ENCODE measurements at regions not wholly inside any gene's neighbourhood (a gene's known extent, or its start where the extent isn't known, plus 50 kb on each side); places are given as distances from the start of the nearest gene placed in this dataset.

DNA sequence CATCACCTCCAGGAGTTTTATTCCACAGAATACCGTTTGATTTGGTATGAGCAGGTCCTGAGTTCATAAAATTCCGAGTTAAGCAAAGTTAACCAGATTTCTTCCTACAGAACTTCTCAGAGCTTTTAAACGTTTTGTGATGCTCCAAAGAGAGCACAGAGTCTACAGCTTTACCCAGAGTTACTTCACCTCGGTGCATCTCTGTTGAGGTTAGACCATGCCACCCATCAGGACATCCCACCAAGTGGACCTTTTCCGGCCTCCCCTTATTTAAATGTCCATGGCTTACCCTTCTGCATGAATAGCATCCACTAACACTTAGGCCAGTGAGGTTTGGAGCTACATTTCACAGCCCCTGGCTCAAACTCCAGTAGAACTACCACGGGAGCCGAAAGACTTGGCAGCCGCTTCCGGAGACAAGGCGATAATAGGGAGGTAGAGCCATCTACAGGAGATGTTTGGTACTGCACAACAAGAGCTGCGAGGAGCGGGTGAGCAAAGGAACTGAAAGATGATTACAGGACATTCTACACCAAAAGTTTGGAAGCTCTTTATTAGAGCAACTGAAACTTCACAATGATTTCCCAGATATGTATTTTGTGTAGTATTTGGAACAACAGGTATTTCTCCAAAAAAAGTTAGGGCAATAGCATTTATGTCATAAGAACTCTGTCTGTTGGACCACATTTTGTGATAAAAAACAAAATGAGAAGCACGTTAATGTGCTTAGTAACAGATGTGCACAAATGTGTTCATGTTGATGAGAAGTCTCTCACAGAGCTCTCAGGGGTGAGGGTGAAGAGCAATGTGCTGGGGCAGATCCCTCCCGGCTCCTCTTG is 174.7 kb downstream of the HERPUD2 start:
- H3K36me3 ChIP-seq, result no peaks in the 10 kb centered on the region
- H3K27me3 ChIP-seq, result no peaks in the 10 kb centered on the region
- H3K9me3 ChIP-seq, result no peaks in the 10 kb centered on the region
- no peak for TF ChIP-seq POLR2A (IDR thresholded peaks at IDR 0.05)
- TF ChIP-seq, protein P1, sequence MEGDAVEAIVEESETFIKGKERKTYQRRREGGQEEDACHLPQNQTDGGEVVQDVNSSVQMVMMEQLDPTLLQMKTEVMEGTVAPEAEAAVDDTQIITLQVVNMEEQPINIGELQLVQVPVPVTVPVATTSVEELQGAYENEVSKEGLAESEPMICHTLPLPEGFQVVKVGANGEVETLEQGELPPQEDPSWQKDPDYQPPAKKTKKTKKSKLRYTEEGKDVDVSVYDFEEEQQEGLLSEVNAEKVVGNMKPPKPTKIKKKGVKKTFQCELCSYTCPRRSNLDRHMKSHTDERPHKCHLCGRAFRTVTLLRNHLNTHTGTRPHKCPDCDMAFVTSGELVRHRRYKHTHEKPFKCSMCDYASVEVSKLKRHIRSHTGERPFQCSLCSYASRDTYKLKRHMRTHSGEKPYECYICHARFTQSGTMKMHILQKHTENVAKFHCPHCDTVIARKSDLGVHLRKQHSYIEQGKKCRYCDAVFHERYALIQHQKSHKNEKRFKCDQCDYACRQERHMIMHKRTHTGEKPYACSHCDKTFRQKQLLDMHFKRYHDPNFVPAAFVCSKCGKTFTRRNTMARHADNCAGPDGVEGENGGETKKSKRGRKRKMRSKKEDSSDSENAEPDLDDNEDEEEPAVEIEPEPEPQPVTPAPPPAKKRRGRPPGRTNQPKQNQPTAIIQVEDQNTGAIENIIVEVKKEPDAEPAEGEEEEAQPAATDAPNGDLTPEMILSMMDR (IDR thresholded peaks at IDR 0.05), result peak; percentile 13 to 47 (median 15)
- TF ChIP-seq EP300 (IDR thresholded peaks at IDR 0.05), result no peak
- H3K4me1 ChIP-seq (ENCODE audit: insufficient read depth), result no peaks in the 10 kb centered on the region
- no peak overlapping the region for H3K4me3 ChIP-seq
- H3K27ac ChIP-seq, result no peak overlapping the region
- peak; percentile 53 to 74 (median 66) for DNase-seq
- 27 to 31% (median 27%) methylated on average over 14 of the region's 14 CpGs for WGBS, 3 donors
- intact Hi-C loops (cut with DNase I), result no loop called here

DNA sequence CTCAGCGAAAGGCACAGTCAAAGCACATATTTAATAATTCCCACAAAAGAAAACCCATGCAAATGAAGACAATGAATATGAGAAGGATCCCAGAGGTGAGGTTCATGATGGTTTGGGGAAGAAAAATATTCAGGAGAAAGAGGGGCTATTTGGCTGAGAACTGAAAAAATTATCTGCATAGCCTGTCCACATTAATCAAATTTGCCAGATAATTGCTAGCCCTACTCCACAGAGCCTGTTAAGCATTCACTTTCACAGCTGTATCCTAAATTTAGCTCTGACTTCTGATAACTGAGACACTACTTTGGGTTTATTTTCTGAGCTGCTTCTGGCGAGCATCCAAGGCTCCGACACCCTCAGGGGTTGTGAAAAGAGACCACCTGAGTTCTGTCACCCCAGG is 176.2 kb downstream of the HERPUD2 start:
- intact Hi-C loops (cut with DNase I), result no loop called here
- no peaks in the 10 kb centered on the region for H3K4me1 ChIP-seq (ENCODE audit: insufficient read depth)
- H3K27ac ChIP-seq, result no peak overlapping the region
- H3K4me3 ChIP-seq, result no peak overlapping the region
- WGBS, 3 donors, result 6 to 25% (median 18%) methylated on average over 3 of the region's 3 CpGs
- no peaks in the 10 kb centered on the region for H3K36me3 ChIP-seq
- DNase-seq, result no peak
- no peaks in the 10 kb centered on the region for H3K27me3 ChIP-seq
- no peaks in the 10 kb centered on the region for H3K9me3 ChIP-seq
- TF ChIP-seq POLR2A (IDR thresholded peaks at IDR 0.05) (no peak), EP300 (IDR thresholded peaks at IDR 0.05) (no peak)
- TF ChIP-seq, protein P1 (IDR thresholded peaks at IDR 0.05), result no peak

DNA sequence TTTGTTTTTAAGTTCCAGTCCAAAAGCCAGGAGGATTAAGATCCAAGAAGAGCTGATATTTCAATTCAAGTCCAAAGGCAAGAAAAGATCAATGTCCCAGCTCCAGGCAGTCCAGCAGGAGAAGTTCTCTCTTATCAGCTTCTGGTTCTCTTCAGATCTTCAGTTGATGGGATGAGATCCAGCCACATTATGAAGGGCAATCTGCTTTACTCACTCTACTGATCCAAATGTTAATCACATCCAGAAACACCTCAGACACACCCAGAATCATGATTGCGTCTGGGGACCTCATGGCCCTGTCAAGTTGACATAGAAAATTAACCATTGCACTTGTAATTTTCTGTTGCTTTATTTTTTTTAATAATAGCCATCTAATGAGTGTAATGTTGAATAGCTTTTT is 178.4 kb downstream of the HERPUD2 start:
- no peak overlapping the region for H3K4me3 ChIP-seq
- TF ChIP-seq, protein P1 (IDR thresholded peaks at IDR 0.05), result no peak
- no peak for TF ChIP-seq POLR2A (IDR thresholded peaks at IDR 0.05)
- TF ChIP-seq EP300 (IDR thresholded peaks at IDR 0.05), result no peak
- H3K27me3 ChIP-seq, result no peaks in the 10 kb centered on the region
- H3K4me1 ChIP-seq (ENCODE audit: insufficient read depth), result no peaks in the 10 kb centered on the region
- intact Hi-C loops (cut with DNase I), result no loop called here
- 84 to 100% (median 91%) methylated on average over 1 of the region's 1 CpG for WGBS, 3 donors
- no peaks in the 10 kb centered on the region for H3K9me3 ChIP-seq
- no peak overlapping the region for H3K27ac ChIP-seq
- no peaks in the 10 kb centered on the region for H3K36me3 ChIP-seq
- DNase-seq, result no peak

DNA sequence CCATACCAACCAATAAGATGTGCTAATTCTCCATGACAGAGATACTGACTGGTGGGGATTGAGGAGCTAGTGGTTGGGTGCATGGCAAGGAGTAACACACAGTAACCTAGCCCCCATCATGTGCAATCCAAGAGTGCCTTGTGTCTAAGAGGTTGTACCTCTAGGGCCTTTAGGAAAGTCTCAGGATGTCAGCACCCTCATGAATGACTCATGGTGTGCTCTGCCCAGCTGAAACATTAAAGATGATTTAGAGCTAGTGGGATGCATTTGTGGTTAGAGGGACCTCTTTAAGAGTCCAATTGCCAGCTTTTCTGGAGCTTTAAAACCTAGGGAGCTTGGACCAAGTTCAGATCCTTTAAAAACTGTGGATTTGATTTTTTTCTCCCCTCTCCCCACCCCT is 181.1 kb downstream of the HERPUD2 start:
- H3K27me3 ChIP-seq, result no peaks in the 10 kb centered on the region
- no peaks in the 10 kb centered on the region for H3K4me1 ChIP-seq (ENCODE audit: insufficient read depth)
- TF ChIP-seq POLR2A (IDR thresholded peaks at IDR 0.05), result no peak
- TF ChIP-seq, protein P1 (IDR thresholded peaks at IDR 0.05), result no peak
- H3K4me3 ChIP-seq, result no peak overlapping the region
- no peak for DNase-seq
- H3K27ac ChIP-seq, result no peak overlapping the region
- H3K36me3 ChIP-seq, result no peaks in the 10 kb centered on the region
- intact Hi-C loops (cut with DNase I), result no loop called here
- no peaks in the 10 kb centered on the region for H3K9me3 ChIP-seq
